LNCAP (cell line): ENCODE measurements at regions not wholly inside any gene's neighbourhood (a gene's known extent, or its start where the extent isn't known, plus 50 kb on each side); places are given as distances from the start of the nearest gene placed in this dataset.

Source experiments
- CTCF ChIP-seq: fragments of 450-650 bp; IDR thresholded peaks from 2 replicates; pipeline ENCODE4 v1.5.1; 2017; ENCODE audit warnings: mild to moderate bottlenecking

DNA sequence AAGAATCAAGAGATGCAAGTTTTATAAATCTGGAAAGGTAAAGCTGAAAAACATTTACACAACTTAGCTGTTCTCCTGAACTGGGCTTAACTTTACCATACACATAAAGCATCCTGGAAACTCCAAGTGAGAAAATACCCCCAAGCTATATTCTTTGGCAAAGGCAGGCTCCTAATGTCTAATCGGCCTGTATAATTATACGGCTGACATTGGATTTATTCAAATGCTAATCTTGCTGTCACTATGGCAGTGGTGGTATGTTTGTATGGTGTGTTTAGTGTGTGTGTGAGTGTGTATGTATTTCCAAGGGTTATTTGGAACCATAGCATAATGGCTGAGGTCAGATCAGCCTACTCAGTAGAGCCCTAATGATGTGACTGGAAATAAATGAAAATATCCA lies 1031.8 kb upstream of the ZEB2 start:
- no peak for TF ChIP-seq CTCF

DNA sequence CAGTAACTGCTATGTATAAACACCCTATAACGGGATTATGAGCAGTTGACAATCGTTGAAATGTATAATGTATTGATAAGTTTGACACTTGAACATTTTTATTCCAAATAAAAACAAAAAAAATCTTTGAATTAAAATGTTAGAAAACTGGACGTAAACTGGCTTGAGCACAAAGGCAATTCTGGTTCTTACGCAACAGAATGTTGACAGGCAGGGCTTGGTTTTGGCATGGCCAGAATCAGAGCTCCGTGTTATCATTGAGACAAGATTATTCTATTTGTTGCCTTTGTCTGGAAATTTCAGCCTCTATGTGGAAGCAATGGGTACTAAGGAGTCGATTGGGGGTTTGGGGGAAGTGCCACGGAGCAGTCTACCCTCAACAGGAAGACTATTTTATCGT lies 1028.6 kb upstream of the ZEB2 start:
- no peak for TF ChIP-seq CTCF

GRCh38 chr2:145547620-145548019 lies 1027.7 kb upstream of the ZEB2 start:
- TF ChIP-seq CTCF, result no peak

- no peak for TF ChIP-seq CTCF
These were observed 1026.2 kb upstream of the ZEB2 start for GRCh38 chr2:145546091-145546490.

DNA sequence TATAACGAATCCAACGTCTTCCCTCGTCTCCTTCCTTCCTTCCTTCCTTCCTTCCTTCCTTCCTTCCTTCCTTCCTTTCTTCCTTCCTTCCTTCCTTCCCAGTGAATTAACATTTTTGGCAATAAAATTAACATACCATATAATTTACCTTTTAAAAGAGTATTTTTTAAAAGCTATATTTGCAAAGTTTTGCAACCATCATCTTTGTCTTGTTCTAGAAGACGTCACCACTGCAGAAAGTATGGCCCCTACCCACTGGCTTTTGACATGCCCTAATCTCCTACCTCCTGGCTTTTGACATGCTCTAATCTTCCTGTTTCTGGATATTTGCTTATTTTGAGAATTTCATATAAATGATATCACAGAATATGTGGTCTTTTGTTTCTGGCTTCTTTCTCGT lies 1023.9 kb upstream of the ZEB2 start:
- no peak for TF ChIP-seq CTCF

DNA sequence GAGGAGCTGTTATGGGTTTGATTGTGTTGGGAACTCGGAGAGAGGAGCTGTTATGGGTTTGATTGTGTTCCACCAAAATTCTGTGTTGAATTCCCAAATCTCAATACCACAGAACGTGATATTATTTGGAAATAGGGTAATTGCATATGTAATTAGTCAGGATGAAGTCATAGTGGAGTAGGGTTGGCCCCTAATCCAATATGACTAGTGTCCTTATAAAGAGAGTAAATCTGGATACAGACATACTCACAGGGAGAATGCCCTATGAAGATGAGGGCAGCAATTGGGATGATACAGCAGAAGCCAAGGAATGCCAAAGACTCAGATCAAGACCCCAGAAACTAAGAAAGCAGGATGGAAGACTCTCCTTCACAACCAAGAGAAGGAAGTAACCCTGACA lies 1023.2 kb upstream of the ZEB2 start:
- TF ChIP-seq CTCF, result no peak

DNA sequence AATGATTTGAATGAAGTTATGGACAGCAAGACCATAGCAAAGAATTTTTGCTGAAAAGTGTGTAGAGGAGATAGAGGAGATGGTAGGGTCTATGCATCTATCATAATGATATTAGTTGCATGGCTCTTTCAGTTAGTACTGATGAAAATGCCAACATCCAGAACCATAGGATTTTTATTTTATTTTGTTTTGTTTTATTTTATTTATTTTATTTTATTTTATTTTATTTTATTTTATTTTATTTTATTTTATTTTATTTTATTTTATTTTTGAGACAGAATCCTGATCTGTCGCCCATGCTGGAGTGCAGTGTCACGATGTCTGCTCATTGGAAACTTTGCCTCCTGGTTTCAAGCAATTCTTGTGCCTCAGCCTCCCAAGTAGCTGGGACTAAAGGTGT lies 1021.1 kb upstream of the ZEB2 start:
- no peak for TF ChIP-seq CTCF

GRCh38 chr2:145538661-145539350 lies 1018.9 kb upstream of the ZEB2 start:
- TF ChIP-seq CTCF, result no peak
